ENCODE measurements at regions not wholly inside any gene's neighbourhood (a gene's known extent, or its start where the extent isn't known, plus 50 kb on each side); places are given as distances from the start of the nearest gene placed in this dataset.
A peak's percentile ranks its signal among the peaks of the same experiment; 100 is the strongest.

DNA sequence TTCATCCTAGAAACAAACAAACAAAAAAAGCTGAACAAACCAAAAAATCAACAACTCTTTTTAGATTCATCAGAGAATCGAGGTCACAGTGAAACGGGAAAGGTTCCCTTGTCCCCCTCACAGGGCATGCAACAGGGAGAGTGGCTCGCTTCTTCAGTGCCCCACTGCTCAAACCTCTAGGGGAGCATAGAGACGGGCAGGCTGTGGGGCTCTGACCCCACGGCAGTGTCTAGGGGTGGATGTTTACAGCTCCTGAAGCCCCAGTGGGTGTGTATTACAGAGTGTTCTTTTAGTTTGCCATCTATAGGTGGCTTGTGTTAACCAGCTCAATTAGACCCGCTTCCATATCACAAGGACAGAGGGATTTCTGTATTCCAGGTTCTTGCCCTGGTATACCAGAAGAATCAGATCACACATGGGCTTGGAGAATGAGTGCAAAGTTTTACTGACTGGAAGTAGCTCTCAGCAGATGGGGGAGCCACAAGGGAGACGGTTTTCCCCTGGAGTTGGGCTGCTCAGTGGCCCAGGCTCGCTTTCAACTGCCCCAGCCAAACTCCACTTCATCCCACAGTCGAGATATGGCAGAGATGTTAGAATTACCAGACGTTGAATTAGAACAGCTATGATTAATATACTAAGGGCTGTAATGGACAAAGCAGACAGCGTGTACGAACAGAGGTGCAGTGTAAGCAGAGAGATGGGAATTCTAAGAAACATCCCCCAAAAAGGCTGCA lies 192.6 kb upstream of the CST7 start:
- Mint-ChIP-seq H3K4me1 (no peaks in the 10 kb centered on the region), H3K9me3 (peaks cover 16% of the 10 kb centered on the region), H3K27ac (no peak overlapping the region), H3K4me3 (no peak overlapping the region), H3K36me3 (no peaks in the 10 kb centered on the region), H3K27me3 (ENCODE audit: low read depth) (no peaks in the 10 kb centered on the region)
- TF ChIP-seq, protein P1, sequence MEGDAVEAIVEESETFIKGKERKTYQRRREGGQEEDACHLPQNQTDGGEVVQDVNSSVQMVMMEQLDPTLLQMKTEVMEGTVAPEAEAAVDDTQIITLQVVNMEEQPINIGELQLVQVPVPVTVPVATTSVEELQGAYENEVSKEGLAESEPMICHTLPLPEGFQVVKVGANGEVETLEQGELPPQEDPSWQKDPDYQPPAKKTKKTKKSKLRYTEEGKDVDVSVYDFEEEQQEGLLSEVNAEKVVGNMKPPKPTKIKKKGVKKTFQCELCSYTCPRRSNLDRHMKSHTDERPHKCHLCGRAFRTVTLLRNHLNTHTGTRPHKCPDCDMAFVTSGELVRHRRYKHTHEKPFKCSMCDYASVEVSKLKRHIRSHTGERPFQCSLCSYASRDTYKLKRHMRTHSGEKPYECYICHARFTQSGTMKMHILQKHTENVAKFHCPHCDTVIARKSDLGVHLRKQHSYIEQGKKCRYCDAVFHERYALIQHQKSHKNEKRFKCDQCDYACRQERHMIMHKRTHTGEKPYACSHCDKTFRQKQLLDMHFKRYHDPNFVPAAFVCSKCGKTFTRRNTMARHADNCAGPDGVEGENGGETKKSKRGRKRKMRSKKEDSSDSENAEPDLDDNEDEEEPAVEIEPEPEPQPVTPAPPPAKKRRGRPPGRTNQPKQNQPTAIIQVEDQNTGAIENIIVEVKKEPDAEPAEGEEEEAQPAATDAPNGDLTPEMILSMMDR (IDR thresholded peaks at IDR 0.05; ENCODE audit: unreplicated experiment), result no peak
- DNase-seq (ENCODE audit: low spot score in 2 of 2, unreplicated experiment in 2 of 2), result peak in 1 of 2 experiments; percentile 17

- Mint-ChIP-seq H3K4me3 (no peak overlapping the region), H3K27me3 (ENCODE audit: low read depth) (no peaks in the 10 kb centered on the region), H3K27ac (no peak overlapping the region), H3K4me1 (no peaks in the 10 kb centered on the region), H3K9me3 (peaks cover 16% of the 10 kb centered on the region), H3K36me3 (no peaks in the 10 kb centered on the region)
- TF ChIP-seq, protein P1 (IDR thresholded peaks at IDR 0.05; ENCODE audit: unreplicated experiment), result no peak
- DNase-seq (ENCODE audit: low spot score in 2 of 2, unreplicated experiment in 2 of 2), result peak in 1 of 2 experiments; percentile 22
Observed at GRCh38 chr20:24761220-24762065, 187.6 kb upstream of the CST7 start.

DNA sequence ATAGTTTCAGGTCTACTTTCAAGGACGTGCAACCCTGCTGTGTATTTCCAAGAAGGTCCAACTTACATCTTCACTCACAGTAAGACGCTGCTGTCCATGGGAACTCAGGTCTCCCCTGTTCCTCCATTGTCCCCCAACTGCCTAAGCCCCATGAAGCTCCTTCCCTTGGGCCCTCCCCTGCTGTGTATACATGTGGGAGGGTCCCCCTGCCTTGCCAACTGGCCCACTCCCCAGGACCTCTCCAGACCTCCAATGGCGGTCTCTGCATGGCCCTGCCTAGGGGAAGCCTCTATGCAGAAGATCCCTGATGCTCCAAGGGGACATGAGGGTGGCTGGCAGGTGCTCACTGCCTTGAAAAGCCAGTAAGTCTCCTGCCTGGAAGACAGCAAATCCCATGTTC lies 186.7 kb upstream of the CST7 start:
- Mint-ChIP-seq H3K27ac (no peak overlapping the region), H3K36me3 (no peaks in the 10 kb centered on the region), H3K4me1 (no peaks in the 10 kb centered on the region), H3K27me3 (ENCODE audit: low read depth) (no peaks in the 10 kb centered on the region), H3K9me3 (peaks cover 16% of the 10 kb centered on the region), H3K4me3 (no peak overlapping the region)
- TF ChIP-seq, protein P1 (IDR thresholded peaks at IDR 0.05; ENCODE audit: unreplicated experiment), result no peak
- peak in 1 of 2 experiments; percentile 24 for DNase-seq (ENCODE audit: low spot score in 2 of 2, unreplicated experiment in 2 of 2)

DNA sequence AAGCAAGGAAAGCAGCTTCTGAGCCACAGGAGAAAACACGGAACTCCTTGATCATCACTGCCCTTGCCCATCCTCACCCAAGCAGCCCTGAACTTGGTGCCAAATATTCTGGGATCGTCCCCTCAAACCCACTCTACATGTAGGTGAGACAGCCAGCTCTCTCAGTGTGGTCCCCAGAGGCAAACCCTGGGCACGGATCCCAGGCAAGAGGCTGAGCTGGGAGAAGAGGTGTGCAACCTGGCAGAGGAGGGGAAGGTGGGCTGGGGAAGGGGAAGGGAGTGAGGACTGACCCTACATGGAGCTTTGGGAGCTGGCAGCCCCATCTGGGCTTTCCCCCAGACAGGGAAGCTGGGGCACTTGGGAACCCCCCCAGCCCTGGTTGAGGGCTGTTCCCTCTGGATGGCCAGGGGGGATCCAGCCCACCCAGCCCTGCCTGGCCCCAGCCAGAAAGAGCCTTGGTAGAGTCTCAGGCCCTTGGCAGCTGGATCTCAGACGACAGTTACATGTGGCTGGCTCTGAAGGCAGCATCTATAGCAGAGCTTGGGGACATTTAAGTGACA lies 186.2 kb upstream of the CST7 start:
- peak in 1 of 2 experiments; percentile 26 for DNase-seq (ENCODE audit: low spot score in 2 of 2, unreplicated experiment in 2 of 2)
- H3K36me3 Mint-ChIP-seq, result no peaks in the 10 kb centered on the region
- TF ChIP-seq, protein P1 (IDR thresholded peaks at IDR 0.05; ENCODE audit: unreplicated experiment), result no peak
- no peaks in the 10 kb centered on the region for H3K27me3 Mint-ChIP-seq (ENCODE audit: low read depth)
- H3K4me3 Mint-ChIP-seq, result no peak overlapping the region
- H3K9me3 Mint-ChIP-seq, result peaks cover 16% of the 10 kb centered on the region
- H3K4me1 Mint-ChIP-seq, result no peaks in the 10 kb centered on the region
- no peak overlapping the region for H3K27ac Mint-ChIP-seq

DNA sequence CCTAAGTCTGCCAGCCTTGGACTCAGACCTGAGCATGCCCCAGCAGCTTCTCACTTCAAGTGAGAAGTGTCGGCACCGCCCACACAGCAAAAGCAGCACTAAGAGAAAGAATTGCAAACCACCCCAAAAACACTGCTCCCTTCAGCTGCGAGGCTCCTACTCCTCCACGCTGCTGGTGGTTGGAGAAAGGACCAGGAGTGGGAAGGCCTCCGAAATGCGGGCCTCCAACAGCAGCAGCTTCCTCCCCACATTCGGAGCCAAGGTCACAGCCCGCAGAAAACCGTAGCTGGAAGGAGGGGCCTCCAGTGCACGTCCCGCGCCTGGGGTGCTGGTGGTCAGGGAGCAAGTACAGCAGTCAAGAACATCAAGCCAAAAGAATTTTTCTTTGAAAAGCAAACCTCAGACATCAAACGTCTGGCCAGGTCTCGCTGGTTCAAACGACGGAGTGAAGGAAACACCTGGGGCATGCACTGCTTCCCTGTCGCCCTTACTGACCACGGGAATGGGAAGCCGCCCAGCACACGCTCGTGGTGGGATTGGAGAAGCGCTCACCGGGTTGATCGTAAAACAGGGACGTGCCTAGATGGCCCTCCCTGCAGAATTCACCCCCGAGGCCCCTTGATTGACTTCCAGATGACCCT lies 185.6 kb upstream of the CST7 start:
- DNase-seq (ENCODE audit: low spot score in 2 of 2, unreplicated experiment in 2 of 2), result peak in 1 of 2 experiments; percentile 21
- Mint-ChIP-seq H3K27ac (no peak overlapping the region), H3K4me1 (peaks cover 6% of the 10 kb centered on the region), H3K36me3 (no peaks in the 10 kb centered on the region), H3K27me3 (ENCODE audit: low read depth) (no peaks in the 10 kb centered on the region), H3K4me3 (no peak overlapping the region), H3K9me3 (peaks cover 16% of the 10 kb centered on the region)
- TF ChIP-seq, protein P1 (IDR thresholded peaks at IDR 0.05; ENCODE audit: unreplicated experiment), result no peak

Data from mesothelial cell of epicardium (in vitro differentiated cells).